CD4-positive, alpha-beta T cell treated with Interleukin-1 beta for 1 hour (primary cell): ENCODE measurements at regions not wholly inside any gene's neighbourhood (a gene's known extent, or its start where the extent isn't known, plus 50 kb on each side); places are given as distances from the start of the nearest gene placed in this dataset.

Source experiments
- DNase-seq, 2 donors: peaks; one replicate each; pipeline ENCODE4 v3.0.0-alpha.2; 2020 to 2022

GRCh38 chr5:166991601-166992000 lies 1299.8 kb upstream of the WWC1 start:
- no peak for DNase-seq

GRCh38 chr5:166992108-166992507 lies 1299.3 kb upstream of the WWC1 start:
- DNase-seq, result no peak

GRCh38 chr5:166992874-166993722 lies 1298.3 kb upstream of the WWC1 start:
- no peak for DNase-seq

GRCh38 chr5:166994226-166994625 lies 1297.2 kb upstream of the WWC1 start:
- no peak for DNase-seq

GRCh38 chr5:167001246-167001645 lies 1290.2 kb upstream of the WWC1 start:
- DNase-seq, result no peak

GRCh38 chr5:167008705-167009104 lies 1282.7 kb upstream of the WWC1 start:
- DNase-seq, result no peak

- DNase-seq, result no peak
Measured at GRCh38 chr5:167011196-167011595, 1280.2 kb upstream of the WWC1 start.

GRCh38 chr5:167012123-167013034 lies 1279.1 kb upstream of the WWC1 start:
- no peak for DNase-seq

- DNase-seq, result no peak
Measured at GRCh38 chr5:167014401-167015056, 1276.9 kb upstream of the WWC1 start.

- no peak for DNase-seq
Measured at GRCh38 chr5:167020418-167020817, 1271.0 kb upstream of the WWC1 start.

GRCh38 chr5:167029488-167029887 lies 1262.0 kb upstream of the WWC1 start:
- DNase-seq, result no peak

GRCh38 chr5:167030500-167031120 lies 1260.8 kb upstream of the WWC1 start:
- DNase-seq, result no peak

GRCh38 chr5:167036585-167036984 lies 1254.9 kb upstream of the WWC1 start:
- DNase-seq, result no peak

GRCh38 chr5:167049043-167049663 lies 1242.3 kb upstream of the WWC1 start:
- no peak for DNase-seq

- DNase-seq, result no peak
Measured at GRCh38 chr5:167049771-167050567, 1241.5 kb upstream of the WWC1 start.

- DNase-seq, result no peak
Measured at GRCh38 chr5:167050568-167051401, 1240.7 kb upstream of the WWC1 start.

GRCh38 chr5:167051402-167051768 lies 1240.1 kb upstream of the WWC1 start:
- DNase-seq, result no peak

GRCh38 chr5:167052791-167053190 lies 1238.7 kb upstream of the WWC1 start:
- DNase-seq, result no peak

GRCh38 chr5:167057665-167058064 lies 1233.8 kb upstream of the WWC1 start:
- no peak for DNase-seq

GRCh38 chr5:167061695-167062094 lies 1229.8 kb upstream of the WWC1 start:
- DNase-seq, result no peak

GRCh38 chr5:167063116-167063515 lies 1228.3 kb upstream of the WWC1 start:
- no peak for DNase-seq
